H1 (cell line): ENCODE measurements at regions not wholly inside any gene's neighbourhood (a gene's known extent, or its start where the extent isn't known, plus 50 kb on each side); places are given as distances from the start of the nearest gene placed in this dataset.

ENCODE experiments used
- CTCF ChIA-PET: fragments of 300-600 bp; sonication (Branson Sonifier 250); formaldehyde crosslinking; loops from one replicate; lab custom pipeline; 2021; ENCODE audit not compliant: partially characterized antibody; lab: Charles Lee
- POLR2A ChIA-PET: fragments of 300-600 bp; sonication (Branson Sonifier 250); formaldehyde crosslinking; loops from one replicate; lab custom pipeline; 2021; ENCODE audit warnings: inconsistent platforms; ENCODE audit not compliant: partially characterized antibody; lab: Charles Lee
- DNase-seq, 2 experiments: peaks; one replicate each; pipeline versions ENCODE4 v3.0.0 to v3.0.0-alpha.2; 2010 to 2022; ENCODE audit warnings: low spot score in 2 of 2, low read depth in 1 of 2, mixed read lengths in 1 of 2
- FAIRE-seq: peaks from 2 replicates; lab custom pipeline; 2011; peaks lifted over from hg19 to GRCh38; lab: Jason Lieb, UNC
- H2AFZ ChIP-seq: 2 replicates; pipeline ENCODE4 v1.8.1; 2012; ENCODE audit warnings: low read length, inconsistent platforms
- H2AK5ac ChIP-seq: 2 replicates; pipeline ENCODE4 v1.6.1; 2013; ENCODE audit warnings: low read depth, low read length
- H2BK120ac ChIP-seq: replicated peaks from 2 replicates; pipeline ENCODE3; 2013; ENCODE audit warnings: low read depth, low read length, inconsistent platforms
- H2BK12ac ChIP-seq: 2 replicates; pipeline ENCODE4 v1.6.1; 2013; ENCODE audit warnings: low read depth, low read length
- H2BK15ac ChIP-seq: 2 replicates; pipeline ENCODE4 v1.6.1; 2013; ENCODE audit warnings: low read length
- H2BK20ac ChIP-seq: 2 replicates; pipeline ENCODE4 v1.6.1; 2013; ENCODE audit warnings: low read length
- H2BK5ac ChIP-seq: 2 replicates; pipeline ENCODE4 v1.6.1; 2013; ENCODE audit warnings: low read depth, low read length
- H3K14ac ChIP-seq: 2 replicates; pipeline ENCODE4 v1.6.1; 2013; ENCODE audit warnings: inconsistent platforms; ENCODE audit not compliant: insufficient read length
- H3K18ac ChIP-seq: 2 replicates; pipeline ENCODE4 v1.6.1; 2013; ENCODE audit warnings: low read length; ENCODE audit errors: extremely low read depth
- H3K23ac ChIP-seq: 2 replicates; pipeline ENCODE4 v1.6.1; 2013; ENCODE audit warnings: inconsistent platforms; ENCODE audit not compliant: insufficient read length
- H3K23me2 ChIP-seq: 2 replicates; pipeline ENCODE4 v1.6.1; 2013; ENCODE audit warnings: low read depth, low read length
- H3K27ac ChIP-seq: 2 replicates; pipeline ENCODE4 v1.6.1; 2011; ENCODE audit warnings: low read depth, low read length, inconsistent platforms
- H3K27me3 ChIP-seq, 4 experiments: replicated peaks in 1 of 4; 1 replicate in 1 of 4; 2 replicates in 3 of 4; pipeline versions ENCODE4 v1.6.1 to v1.8.1; 2011 to 2013; ENCODE audit warnings: low read length in 3 of 4, mild to moderate bottlenecking in 3 of 4, inconsistent platforms in 2 of 4, mixed read lengths in 2 of 4, moderate library complexity in 1 of 4; ENCODE audit not compliant: control insufficient read depth in 3 of 4, insufficient read depth in 3 of 4; ENCODE audit errors: extremely low read depth in 1 of 4
- H3K36me3 ChIP-seq, 4 experiments: 2 replicates each; pipeline versions ENCODE4 v1.6.1 to v1.8.1; 2011 to 2013; ENCODE audit warnings: mild to moderate bottlenecking in 4 of 4, low read length in 3 of 4, moderate library complexity in 2 of 4, control low read depth in 1 of 4, inconsistent platforms in 1 of 4; ENCODE audit not compliant: insufficient read depth in 4 of 4, control insufficient read depth in 2 of 4
- H3K4ac ChIP-seq: replicated peaks from 2 replicates; pipeline ENCODE3; 2013; ENCODE audit warnings: low read length, low read depth, mixed read lengths, inconsistent platforms; ENCODE audit not compliant: insufficient read length
- H3K4me1 ChIP-seq, 4 experiments: replicated peaks in 1 of 4; 1 replicate in 1 of 4; 2 replicates in 3 of 4; pipeline versions ENCODE4 v1.6.1 to v1.8.1; 2011 to 2013; ENCODE audit warnings: low read length in 3 of 4, inconsistent platforms in 2 of 4, mixed read lengths in 1 of 4; ENCODE audit not compliant: insufficient read depth in 4 of 4, control insufficient read depth in 3 of 4
- H3K4me2 ChIP-seq, 2 experiments: 2 replicates each; pipeline versions ENCODE4 v1.6.1 to v1.8.1; 2011 to 2013; ENCODE audit warnings: low read depth in 2 of 2, low read length in 2 of 2, control low read depth in 1 of 2, inconsistent platforms in 1 of 2, mild to moderate bottlenecking in 1 of 2; ENCODE audit not compliant: insufficient read depth in 1 of 2
- H3K4me3 ChIP-seq, 4 experiments: fragments of 200-600, 300-600 bp in 1 of 4; sonication (generic), shearing (Covaris generic), sonication (Bioruptor Twin) in 1 of 4; 2 replicates each; pipeline versions ENCODE4 v1.5.1 to v1.8.1; 2011 to 2016; ENCODE audit warnings: low read length in 4 of 4, low read depth in 3 of 4, control low read depth in 2 of 4, inconsistent platforms in 2 of 4, mild to moderate bottlenecking in 2 of 4, mixed read lengths in 1 of 4, moderate library complexity in 1 of 4; ENCODE audit not compliant: insufficient read depth in 2 of 4; ENCODE audit errors: extremely low read depth in 1 of 4
- H3K56ac ChIP-seq: replicated peaks from 2 replicates; pipeline ENCODE3; 2013; ENCODE audit warnings: low read depth, mild to moderate bottlenecking, mixed read lengths, low read length, inconsistent platforms; ENCODE audit not compliant: insufficient read length
- H3K79me1 ChIP-seq: 2 replicates; pipeline ENCODE4 v1.6.1; 2013; ENCODE audit warnings: low read depth, low read length, control low read depth
- H3K79me2 ChIP-seq, 2 experiments: 2 replicates each; pipeline versions ENCODE4 v1.6.1 to v1.8.1; 2012 to 2013; ENCODE audit warnings: low read length in 2 of 2, mild to moderate bottlenecking in 2 of 2, inconsistent platforms in 1 of 2; ENCODE audit not compliant: insufficient read depth in 2 of 2, control insufficient read depth in 1 of 2
- H3K9ac ChIP-seq, 4 experiments: replicated peaks in 1 of 4; 1 replicate in 1 of 4; 2 replicates in 3 of 4; pipeline versions ENCODE4 v1.6.1 to v1.8.1; 2011 to 2013; ENCODE audit warnings: low read depth in 3 of 4, low read length in 3 of 4, control low read depth in 2 of 4, mild to moderate bottlenecking in 2 of 4, moderate library complexity in 2 of 4, inconsistent platforms in 1 of 4; ENCODE audit errors: extremely low read depth in 1 of 4
- H3K9me3 ChIP-seq, 2 experiments: 2 replicates each; pipeline versions ENCODE4 v1.6.1 to v1.8.1; 2012 to 2013; ENCODE audit warnings: mild to moderate bottlenecking in 2 of 2, moderate library complexity in 2 of 2, control low read depth in 1 of 2, inconsistent platforms in 1 of 2, low read depth in 1 of 2, low read length in 1 of 2, mixed read lengths in 1 of 2; ENCODE audit not compliant: insufficient read depth in 2 of 2
- H4K20me1 ChIP-seq, 2 experiments: replicated peaks in 1 of 2; 2 replicates each; pipeline versions ENCODE3 to v1.8.1; 2011 to 2013; ENCODE audit warnings: inconsistent platforms in 2 of 2, low read length in 2 of 2, mild to moderate bottlenecking in 1 of 2; ENCODE audit not compliant: insufficient read depth in 2 of 2, control insufficient read depth in 1 of 2
- H4K5ac ChIP-seq: 2 replicates; pipeline ENCODE4 v1.6.1; 2013; ENCODE audit warnings: low read length, low read depth, mixed read lengths, inconsistent platforms; ENCODE audit not compliant: insufficient read length
- H4K8ac ChIP-seq: 2 replicates; pipeline ENCODE4 v1.8.0; 2013; ENCODE audit warnings: mild to moderate bottlenecking, moderate library complexity, low read length, inconsistent platforms; ENCODE audit not compliant: insufficient read depth; ENCODE audit errors: extremely low read depth
- H4K91ac ChIP-seq: replicated peaks from 2 replicates; pipeline ENCODE3; 2013; ENCODE audit warnings: low read length, mixed read lengths, inconsistent platforms; ENCODE audit not compliant: insufficient read length
- PHF8 ChIP-seq: fragments of 200-600 bp; sonication (generic); conservative IDR thresholded peaks from 2 replicates; pipeline ENCODE4 v1.7.1; 2012; ENCODE audit warnings: low read depth, mild to moderate bottlenecking, inconsistent platforms, low read length, moderate library complexity
- RBBP5 ChIP-seq: IDR thresholded peaks from 2 replicates; pipeline ENCODE4 v1.7.1; 2012; ENCODE audit warnings: low read depth, mild to moderate bottlenecking, inconsistent platforms, low read length, moderate library complexity, borderline replicate concordance
- SIRT6 ChIP-seq: IDR thresholded peaks from one replicate; pipeline ENCODE4 v1.7.1; 2012; ENCODE audit warnings: low read length, inconsistent platforms
- TAF1 ChIP-seq: IDR thresholded peaks from 2 replicates; pipeline ENCODE4 v1.6.1; 2011; ENCODE audit warnings: mild to moderate bottlenecking, low read depth, low read length
- TBP ChIP-seq: IDR thresholded peaks from 2 replicates; pipeline ENCODE4 v1.6.1; 2011; ENCODE audit warnings: low read depth, low read length, improper control_type of control experiment
- WGBS, 2 experiments: shearing (Covaris generic) in 1 of 2; methylation state at CpG; one replicate each; pipeline versions ENCODE4 v1.1.6 to v1.1.7; 2013 to 2015; ENCODE audit warnings: low lambda C conversion rate in 2 of 2, mixed read lengths in 2 of 2, inconsistent platforms in 1 of 2, low coverage in 1 of 2, missing lambda C conversion rate in 1 of 2; ENCODE audit not compliant: insufficient replicate concordance in 2 of 2, insufficient coverage in 1 of 2, insufficient read length in 1 of 2; ENCODE audit errors: extremely low coverage in 1 of 2, missing lambda C conversion rate in 1 of 2; 5-methylcytosine and 5-hydroxymethylcytosine counted together
- TF ChIP-seq, protein P1 (sequence below): IDR thresholded peaks from 2 replicates; pipeline ENCODE4 v1.6.1; 2012; ENCODE audit warnings: low read length, inconsistent platforms

DNA sequence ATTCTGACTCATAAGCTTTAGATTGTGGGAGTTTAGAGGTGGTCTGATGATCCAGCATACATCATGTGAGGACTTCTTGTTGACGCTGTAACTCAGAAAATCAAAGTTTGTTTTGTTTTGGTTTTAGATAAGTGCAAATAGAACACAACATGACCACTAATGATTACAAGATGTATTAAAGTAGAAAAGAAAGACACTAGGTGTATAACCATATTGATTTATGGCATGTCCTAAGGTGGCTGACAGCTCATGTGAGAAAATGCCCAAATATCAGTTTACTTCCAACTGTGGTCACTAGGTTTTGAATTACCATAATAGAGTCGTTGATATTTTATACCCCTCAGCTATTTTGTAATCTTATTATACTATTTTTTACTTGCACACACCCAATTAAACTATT is 1131.4 kb upstream of the PHF14 start:
- no peak overlapping the region for H3K18ac ChIP-seq
- H3K79me1 ChIP-seq = no peaks in the 10 kb centered on the region
- TF ChIP-seq TBP (no peak), PHF8 (no peak), RBBP5 (no peak), SIRT6 (no peak), TAF1 (no peak)
- TF ChIP-seq, protein P1, sequence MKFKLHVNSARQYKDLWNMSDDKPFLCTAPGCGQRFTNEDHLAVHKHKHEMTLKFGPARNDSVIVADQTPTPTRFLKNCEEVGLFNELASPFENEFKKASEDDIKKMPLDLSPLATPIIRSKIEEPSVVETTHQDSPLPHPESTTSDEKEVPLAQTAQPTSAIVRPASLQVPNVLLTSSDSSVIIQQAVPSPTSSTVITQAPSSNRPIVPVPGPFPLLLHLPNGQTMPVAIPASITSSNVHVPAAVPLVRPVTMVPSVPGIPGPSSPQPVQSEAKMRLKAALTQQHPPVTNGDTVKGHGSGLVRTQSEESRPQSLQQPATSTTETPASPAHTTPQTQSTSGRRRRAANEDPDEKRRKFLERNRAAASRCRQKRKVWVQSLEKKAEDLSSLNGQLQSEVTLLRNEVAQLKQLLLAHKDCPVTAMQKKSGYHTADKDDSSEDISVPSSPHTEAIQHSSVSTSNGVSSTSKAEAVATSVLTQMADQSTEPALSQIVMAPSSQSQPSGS = no peak
- H4K20me1 ChIP-seq = no peaks in the 10 kb centered on the region
- H3K4me1 ChIP-seq = no peaks in the 10 kb centered on the region
- no peak overlapping the region for H4K5ac ChIP-seq
- H2BK5ac ChIP-seq = no peak overlapping the region
- H3K27ac ChIP-seq = no peak overlapping the region
- H3K4me2 ChIP-seq = no peak overlapping the region
- POLR2A ChIA-PET = no interaction called here
- H2BK120ac ChIP-seq = no peak overlapping the region
- H3K23me2 ChIP-seq = no peaks in the 10 kb centered on the region
- H4K8ac ChIP-seq = no peak overlapping the region
- FAIRE-seq (no peak), DNase-seq (no peak)
- no peak overlapping the region for H3K23ac ChIP-seq
- H3K4me3 ChIP-seq = no peak overlapping the region
- no peaks in the 10 kb centered on the region for H3K9me3 ChIP-seq
- no peak overlapping the region for H2BK15ac ChIP-seq
- no peak overlapping the region for H3K56ac ChIP-seq
- CTCF ChIA-PET = interaction anchor here (0.9 to 1.1 kb wide), 2 partner anchors 8 kb away, joined by 3 read pairs; no protein-coding TSS in a partner anchor
- no peak overlapping the region for H2AFZ ChIP-seq
- no peak overlapping the region for H3K9ac ChIP-seq
- H3K36me3 ChIP-seq = no peaks in the 10 kb centered on the region
- H4K91ac ChIP-seq = no peak overlapping the region
- no peak overlapping the region for H3K14ac ChIP-seq
- no peaks in the 10 kb centered on the region for H3K79me2 ChIP-seq
- H2BK20ac ChIP-seq = no peak overlapping the region
- 98% methylated on average over 2 of the region's 2 CpGs; no CpG with 5 or more reads in 1 of the 2 experiments for WGBS, 2 experiments
- no peak overlapping the region for H3K4ac ChIP-seq
- no peak overlapping the region for H2AK5ac ChIP-seq
- no peak overlapping the region for H2BK12ac ChIP-seq
- H3K27me3 ChIP-seq = no peaks in the 10 kb centered on the region
